CD14-positive monocyte (primary cell): ENCODE measurements at regions not wholly inside any gene's neighbourhood (a gene's known extent, or its start where the extent isn't known, plus 50 kb on each side); places are given as distances from the start of the nearest gene placed in this dataset.

Experiments
- DNase-seq, 3 donors: peaks; one replicate each; pipeline ENCODE4 v3.0.0-alpha.2; 2011 to 2022
- H2AFZ ChIP-seq: 2 replicates; pipeline ENCODE4 v1.6.0; 2012; ENCODE audit warnings: mild to moderate bottlenecking, low read depth, low read length, inconsistent platforms; ENCODE audit not compliant: insufficient read depth, poor library complexity, severe bottlenecking
- H3K27ac ChIP-seq, 2 donors: 1 replicate in 1 of 2; 2 replicates in 1 of 2; pipeline ENCODE4 v1.5.1; 2012 to 2013; ENCODE audit warnings: low read length in 2 of 2, control low read depth in 1 of 2, inconsistent platforms in 1 of 2, low read depth in 1 of 2, mild to moderate bottlenecking in 1 of 2
- H3K27me3 ChIP-seq, 2 donors: one replicate each; pipeline versions ENCODE4 v1.6.0 to v1.6.1; 2011 to 2013; ENCODE audit warnings: low read length in 2 of 2; ENCODE audit not compliant: control insufficient read depth in 2 of 2, insufficient read depth in 2 of 2
- H3K36me3 ChIP-seq, 2 donors: replicated peaks in 1 of 2; 1 replicate in 1 of 2; 2 replicates in 1 of 2; pipeline versions ENCODE4 v1.5.1 to v1.6.1; 2012 to 2013; ENCODE audit warnings: low read length in 2 of 2, control low read depth in 1 of 2, inconsistent platforms in 1 of 2, mild to moderate bottlenecking in 1 of 2; ENCODE audit not compliant: insufficient read depth in 2 of 2, control insufficient read depth in 1 of 2
- H3K4me1 ChIP-seq, 2 donors: 1 replicate in 1 of 2; 2 replicates in 1 of 2; pipeline versions ENCODE4 v1.5.1 to v1.6.1; 2012 to 2013; ENCODE audit warnings: low read length in 2 of 2, control low read depth in 1 of 2, inconsistent platforms in 1 of 2, mild to moderate bottlenecking in 1 of 2, moderate library complexity in 1 of 2; ENCODE audit not compliant: insufficient read depth in 2 of 2, control insufficient read depth in 1 of 2
- H3K4me2 ChIP-seq: replicated peaks from 2 replicates; pipeline ENCODE3; 2012; ENCODE audit warnings: low read length, moderate library complexity, mild to moderate bottlenecking; ENCODE audit not compliant: poor library complexity, severe bottlenecking; ENCODE audit errors: extremely low read depth
- H3K4me3 ChIP-seq, 3 experiments: fragments of 200-600 bp in 1 of 3; sonication (generic) in 1 of 3; replicated peaks in 1 of 3; 1 replicate in 2 of 3; 2 replicates in 1 of 3; pipeline ENCODE4 v1.5.1; 2011 to 2013; ENCODE audit warnings: low read length in 3 of 3, mild to moderate bottlenecking in 3 of 3, control low read depth in 2 of 3, low read depth in 2 of 3, inconsistent platforms in 1 of 3, moderate library complexity in 1 of 3
- H3K79me2 ChIP-seq: 2 replicates; pipeline ENCODE4 v1.6.0; 2012; ENCODE audit warnings: mild to moderate bottlenecking, control low read depth, inconsistent platforms, low read length, moderate library complexity; ENCODE audit not compliant: insufficient read depth
- H3K9ac ChIP-seq: 2 replicates; pipeline ENCODE4 v1.6.0; 2017; ENCODE audit warnings: low read length, mild to moderate bottlenecking; ENCODE audit not compliant: insufficient read depth, poor library complexity, severe bottlenecking
- H3K9me3 ChIP-seq, 2 donors: replicated peaks in 1 of 2; 1 replicate in 1 of 2; 2 replicates in 1 of 2; pipeline versions ENCODE4 v1.5.1 to v1.6.1; 2012 to 2013; ENCODE audit warnings: low read length in 2 of 2, control low read depth in 1 of 2; ENCODE audit not compliant: control insufficient read depth in 1 of 2, insufficient read depth in 1 of 2
- H4K20me1 ChIP-seq: 2 replicates; pipeline ENCODE4 v1.6.0; 2012; ENCODE audit warnings: mild to moderate bottlenecking, low read length, control low read depth, moderate library complexity; ENCODE audit not compliant: insufficient read depth
- H3K27ac Mint-ChIP-seq, 7 donors: one replicate each; pipeline ENCODE4 v1.8.0; 2020; ENCODE audit warnings: mild to moderate bottlenecking in 7 of 7, mixed read lengths in 7 of 7, moderate library complexity in 6 of 7, inconsistent platforms in 2 of 7
- H3K27me3 Mint-ChIP-seq, 3 donors: one replicate each; pipeline ENCODE4 v1.8.0; 2021 to 2022; ENCODE audit warnings: low read depth in 3 of 3, mild to moderate bottlenecking in 3 of 3, mixed read lengths in 3 of 3, moderate library complexity in 3 of 3, inconsistent platforms in 1 of 3
- H3K36me3 Mint-ChIP-seq, 2 donors: one replicate each; pipeline ENCODE4 v1.8.0; 2020; ENCODE audit warnings: mixed read lengths in 2 of 2, inconsistent platforms in 1 of 2, mild to moderate bottlenecking in 1 of 2
- H3K4me1 Mint-ChIP-seq: one replicate; pipeline ENCODE4 v1.8.0; 2020; ENCODE audit warnings: mild to moderate bottlenecking, mixed read lengths
- H3K4me3 Mint-ChIP-seq, 2 donors: one replicate each; pipeline ENCODE4 v1.8.0; 2020; ENCODE audit warnings: mild to moderate bottlenecking in 2 of 2, mixed read lengths in 2 of 2, moderate library complexity in 1 of 2
- H3K9me3 Mint-ChIP-seq, 7 donors: one replicate each; pipeline ENCODE4 v1.8.0; 2020 to 2022; ENCODE audit warnings: mixed read lengths in 7 of 7, mild to moderate bottlenecking in 6 of 7, moderate library complexity in 6 of 7, inconsistent platforms in 2 of 7
- CTCF ChIP-seq: fragments of 200-600 bp; IDR thresholded peaks from one replicate; pipeline ENCODE4 v1.8.0; 2022; ENCODE audit warnings: antibody characterized with exemption, mild to moderate bottlenecking
- WGBS: methylation state at CpG from one replicate; pipeline ENCODE4 v1.1.5; 2013; ENCODE audit warnings: missing lambda C conversion rate; ENCODE audit not compliant: insufficient coverage; 5-methylcytosine and 5-hydroxymethylcytosine counted together
- intact Hi-C, 2 donors: fragments of 100-400 bp; cut with micrococcal nuclease; formaldehyde crosslinking; loops; one replicate each; pipeline versions ENCODE4 v1.15.0 to v1.15.1; 2023

- no peak for TF ChIP-seq CTCF
- intact Hi-C loops, result no loop called here
- no peaks in the 10 kb centered on the region for H3K27me3 ChIP-seq
- WGBS, result no CpG with 5 or more reads among the region's 3 CpGs
- H3K36me3 ChIP-seq, result no peaks in the 10 kb centered on the region
- no peaks in the 10 kb centered on the region for H3K36me3 Mint-ChIP-seq
- H3K4me3 ChIP-seq, result no peak overlapping the region
- H3K4me3 Mint-ChIP-seq, result no peak overlapping the region
- DNase-seq, result no peak
- H3K9me3 Mint-ChIP-seq, result no peaks in the 10 kb centered on the region
- H3K27ac Mint-ChIP-seq, result no peak overlapping the region
- no peaks in the 10 kb centered on the region for H4K20me1 ChIP-seq
- no peak overlapping the region for H2AFZ ChIP-seq
- no peak overlapping the region for H3K27ac ChIP-seq
- H3K79me2 ChIP-seq, result no peaks in the 10 kb centered on the region
- H3K9me3 ChIP-seq, result no peaks in the 10 kb centered on the region
- H3K4me2 ChIP-seq, result no peak overlapping the region
- no peaks in the 10 kb centered on the region for H3K4me1 Mint-ChIP-seq
- no peaks in the 10 kb centered on the region for H3K27me3 Mint-ChIP-seq
- no peaks in the 10 kb centered on the region for H3K4me1 ChIP-seq
- no peak overlapping the region for H3K9ac ChIP-seq
Measured at GRCh38 chr5:23001120-23001519, 148.0 kb upstream of the CDH12 start.

- Histone ChIP-seq H2AFZ (no peak overlapping the region), H3K36me3 (no peaks in the 10 kb centered on the region), H3K4me3 (no peak overlapping the region), H3K27ac (no peak overlapping the region), H3K4me1 (no peaks in the 10 kb centered on the region), H3K9me3 (no peaks in the 10 kb centered on the region), H3K79me2 (no peaks in the 10 kb centered on the region), H3K4me2 (no peak overlapping the region), H4K20me1 (no peaks in the 10 kb centered on the region), H3K27me3 (no peaks in the 10 kb centered on the region), H3K9ac (no peak overlapping the region)
- Mint-ChIP-seq H3K9me3 (peaks cover 0 to 3% (median 0%) of the 10 kb centered on the region in 7 donors), H3K4me3 (no peak overlapping the region), H3K36me3 (no peaks in the 10 kb centered on the region), H3K27ac (no peak overlapping the region), H3K27me3 (no peaks in the 10 kb centered on the region), H3K4me1 (no peaks in the 10 kb centered on the region)
- no CpG with 5 or more reads among the region's 1 CpG for WGBS
- DNase-seq, result no peak
- intact Hi-C loops, result no loop called here
- TF ChIP-seq CTCF, result no peak
Measured at GRCh38 chr5:22998774-22999173, 145.6 kb upstream of the CDH12 start.
